Anterior cingulate cortex (tissue), 58 donors: ENCODE measurements at regions not wholly inside any gene's neighbourhood (a gene's known extent, or its start where the extent isn't known, plus 50 kb on each side); places are given as distances from the start of the nearest gene placed in this dataset.

Experiments used
- DNase-seq, 58 donors: peaks; one replicate each; lab custom pipeline; 2025; lab: John Stamatoyannopoulos, UW

- no peak for DNase-seq
Measured at GRCh38 chr3:72320095-72320954, 527.9 kb downstream of the SHQ1 start.

GRCh38 chr3:72319194-72320094 lies 528.8 kb downstream of the SHQ1 start:
- DNase-seq = no peak

- DNase-seq = no peak
Measured at GRCh38 chr3:72318504-72319193, 529.6 kb downstream of the SHQ1 start.

GRCh38 chr3:72317491-72317890 lies 530.8 kb downstream of the SHQ1 start:
- DNase-seq = no peak

- DNase-seq = no peak
Measured at GRCh38 chr3:72316501-72317279, 531.6 kb downstream of the SHQ1 start.

GRCh38 chr3:72313308-72313707 lies 528.4 kb upstream of the PROK2 start:
- no peak for DNase-seq

- no peak for DNase-seq
Measured at GRCh38 chr3:72312339-72312738, 527.4 kb upstream of the PROK2 start.

- no peak for DNase-seq
Measured at GRCh38 chr3:72311425-72311824, 526.5 kb upstream of the PROK2 start.

GRCh38 chr3:72310419-72311380 lies 525.8 kb upstream of the PROK2 start:
- no peak for DNase-seq

- DNase-seq = no peak
Measured at GRCh38 chr3:72309661-72310418, 524.9 kb upstream of the PROK2 start.

GRCh38 chr3:72308641-72309040 lies 523.7 kb upstream of the PROK2 start:
- DNase-seq = no peak

GRCh38 chr3:72307438-72308115 lies 522.6 kb upstream of the PROK2 start:
- no peak for DNase-seq

GRCh38 chr3:72306800-72307341 lies 521.9 kb upstream of the PROK2 start:
- no peak for DNase-seq

GRCh38 chr3:72303926-72304325 lies 519.0 kb upstream of the PROK2 start:
- DNase-seq = no peak

GRCh38 chr3:72301779-72302178 lies 516.8 kb upstream of the PROK2 start:
- DNase-seq = no peak

GRCh38 chr3:72300621-72301020 lies 515.7 kb upstream of the PROK2 start:
- no peak for DNase-seq

GRCh38 chr3:72299823-72300222 lies 514.9 kb upstream of the PROK2 start:
- DNase-seq = no peak
